HEK293T (cell line): ENCODE measurements at regions not wholly inside any gene's neighbourhood (a gene's known extent, or its start where the extent isn't known, plus 50 kb on each side); places are given as distances from the start of the nearest gene placed in this dataset.

Source experiments
- ELF4 ChIP-seq: fragments of 450-650 bp; IDR thresholded peaks from 2 replicates; pipeline ENCODE4 v1.6.1; 2017; ENCODE audit warnings: antibody characterized with exemption
- FOXA1 ChIP-seq: fragments of 450-650 bp; IDR thresholded peaks from 2 replicates; pipeline ENCODE4 v1.6.1; 2016; ENCODE audit warnings: mild to moderate bottlenecking
- FOXK2 ChIP-seq: fragments of 450-650 bp; IDR thresholded peaks from 2 replicates; pipeline ENCODE4 v1.6.1; 2016; ENCODE audit warnings: mild to moderate bottlenecking
- FOXM1 ChIP-seq: fragments of 450-650 bp; IDR thresholded peaks from 2 replicates; pipeline ENCODE4 v1.6.1; 2017; ENCODE audit warnings: mild to moderate bottlenecking, borderline replicate concordance
- TARDBP ChIP-seq: fragments of 450-650 bp; IDR thresholded peaks from 2 replicates; pipeline ENCODE4 v1.6.1; 2016

- TF ChIP-seq ELF4: no peak
- no peak for TF ChIP-seq FOXA1
- no peak for TF ChIP-seq FOXM1
- TF ChIP-seq TARDBP: no peak
- TF ChIP-seq FOXK2: no peak
Observed at GRCh38 chr1:99146129-99146848, 118.0 kb upstream of the PLPPR4 start.
